HG03095 (cell line): ENCODE measurements at regions not wholly inside any gene's neighbourhood (a gene's known extent, or its start where the extent isn't known, plus 50 kb on each side); places are given as distances from the start of the nearest gene placed in this dataset.

Source experiments
- ATAC-seq: cut with Tn5 transposase; IDR thresholded peaks from one replicate; pipeline ENCODE4 v1.9.1; 2021; ENCODE audit warnings: moderate library complexity; ENCODE audit not compliant: unreplicated experiment

DNA sequence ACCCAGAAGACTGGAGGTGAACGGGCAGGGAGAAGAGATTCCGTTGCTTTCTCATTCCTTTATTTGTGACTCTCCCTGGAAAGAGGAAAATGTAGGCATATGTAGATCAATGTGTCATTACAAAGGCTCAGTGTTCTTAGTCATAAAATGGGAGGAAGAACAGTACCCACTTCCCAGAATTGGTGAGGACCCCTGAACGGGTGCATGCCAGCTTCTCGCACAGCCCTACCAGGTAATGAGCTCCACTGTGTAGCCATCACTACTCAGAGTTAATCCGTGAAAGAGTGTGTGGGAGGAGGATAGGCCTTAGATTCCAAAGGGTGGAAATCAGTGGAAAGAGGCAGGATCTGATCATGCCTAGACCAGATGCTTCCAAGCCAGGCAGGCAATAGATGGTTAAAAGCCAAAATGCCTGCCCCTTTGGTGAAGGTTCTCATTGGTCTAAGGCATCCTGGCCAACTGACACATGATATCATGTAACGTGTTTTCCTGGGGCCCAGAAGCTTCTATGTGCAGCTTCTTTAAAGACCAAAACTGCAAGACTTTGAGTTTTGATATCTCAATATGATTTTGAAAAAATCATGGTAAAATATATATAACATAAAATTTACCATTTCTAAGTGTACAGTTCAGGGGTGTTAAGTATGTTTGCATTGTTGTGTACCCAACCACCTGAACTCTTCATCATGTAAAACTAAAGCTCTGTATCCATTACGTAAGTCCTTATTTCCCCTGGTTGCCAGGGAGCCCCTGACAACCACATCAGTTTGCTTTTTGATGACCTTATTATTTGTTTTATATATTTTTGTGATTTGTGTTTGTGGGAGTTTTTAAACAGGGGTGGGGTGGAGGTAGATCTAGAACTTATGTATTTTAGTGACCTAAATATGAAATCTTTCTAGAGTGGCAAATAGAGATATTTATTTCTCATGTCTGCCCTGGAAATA lies 402.2 kb upstream of the CFAP20DC start:
- no peak for ATAC-seq

DNA sequence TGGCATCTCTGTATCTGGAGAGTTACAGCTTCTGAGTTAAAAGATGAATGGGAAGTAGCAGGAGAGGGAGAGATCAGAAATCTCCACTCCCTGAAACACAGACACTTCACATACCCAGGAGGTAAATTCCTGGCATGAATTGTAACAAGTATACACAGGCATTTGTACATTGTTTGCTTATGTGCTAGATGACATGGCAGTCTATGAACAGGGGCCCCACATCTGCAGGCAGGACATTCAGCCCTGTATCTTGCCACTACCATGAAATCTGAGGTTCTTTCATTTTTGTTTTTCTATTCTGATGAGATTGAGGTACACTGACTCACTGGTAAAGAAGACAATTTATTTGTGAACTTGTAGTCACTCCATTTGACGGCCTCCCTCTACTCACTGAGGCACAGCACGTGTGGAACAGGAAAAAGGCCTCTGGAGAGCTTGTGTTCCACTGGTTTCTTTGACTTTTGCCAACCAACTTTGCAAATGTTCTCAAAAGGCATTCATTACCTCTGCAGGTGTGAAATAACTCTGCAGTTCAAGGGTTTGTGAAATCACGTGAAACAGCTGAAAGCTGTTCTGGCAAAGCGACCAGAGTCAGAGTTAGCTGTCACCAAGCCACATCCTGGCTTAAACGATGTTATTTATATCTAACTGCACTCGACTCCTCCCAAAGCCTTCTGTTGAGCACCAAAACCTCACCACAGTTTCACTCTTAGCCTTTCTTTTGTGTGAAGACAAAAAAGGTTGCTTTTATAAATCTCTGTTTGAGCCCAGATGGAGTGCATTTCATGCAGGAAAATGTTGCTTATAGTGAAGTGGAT lies 401.3 kb upstream of the CFAP20DC start:
- ATAC-seq = peak; percentile 97

DNA sequence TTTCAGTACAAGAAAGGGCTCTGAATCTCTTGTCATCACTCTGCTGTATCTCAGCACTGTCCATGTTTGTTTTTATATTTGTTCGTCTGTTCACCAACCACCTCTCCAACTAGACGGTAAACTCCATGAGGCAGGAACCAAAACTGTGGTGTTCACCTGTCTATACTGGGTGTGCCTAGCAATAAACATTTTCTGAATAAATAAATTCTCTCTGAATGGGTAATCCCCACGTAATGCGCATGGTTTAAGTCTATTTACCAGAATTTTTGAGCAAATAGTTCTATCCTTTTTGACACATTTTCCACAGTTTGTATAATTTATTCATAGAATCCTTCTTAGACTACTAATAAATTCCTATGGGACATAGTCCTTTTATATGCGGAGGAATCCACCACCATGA lies 400.6 kb upstream of the CFAP20DC start:
- ATAC-seq = no peak

DNA sequence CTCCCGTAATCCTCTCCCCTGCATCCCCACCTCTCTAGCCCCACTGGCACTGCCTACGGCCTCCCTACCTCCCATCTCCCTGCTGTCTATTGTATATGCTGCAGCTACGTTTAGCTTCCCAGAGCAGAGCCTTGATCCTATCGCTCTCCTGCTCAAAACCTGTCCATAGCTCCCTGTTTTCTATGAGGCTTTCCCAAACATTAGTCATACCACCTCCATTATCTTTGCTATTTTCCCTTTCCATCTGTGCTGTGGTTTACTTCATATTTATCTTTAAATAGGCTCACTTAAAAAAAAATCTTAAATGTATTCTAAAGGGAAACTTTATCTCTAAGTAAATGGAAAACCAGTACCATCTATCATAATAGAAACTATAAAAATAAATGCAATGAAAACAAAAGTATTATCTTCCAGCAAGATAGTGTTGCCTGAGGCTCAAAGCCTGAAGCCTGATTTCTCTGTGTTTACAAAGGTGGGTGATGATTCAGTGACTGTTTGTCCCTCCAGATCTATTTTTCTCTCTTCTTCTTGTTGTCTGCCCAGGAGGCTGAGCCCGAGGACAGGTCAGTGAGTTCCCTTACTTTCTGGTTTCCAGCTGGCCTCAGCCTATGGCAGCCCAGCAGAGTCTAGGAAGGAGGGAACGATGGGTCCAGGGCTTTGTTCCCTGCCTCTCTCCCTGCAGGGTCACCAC lies 397.1 kb upstream of the CFAP20DC start:
- no peak for ATAC-seq

DNA sequence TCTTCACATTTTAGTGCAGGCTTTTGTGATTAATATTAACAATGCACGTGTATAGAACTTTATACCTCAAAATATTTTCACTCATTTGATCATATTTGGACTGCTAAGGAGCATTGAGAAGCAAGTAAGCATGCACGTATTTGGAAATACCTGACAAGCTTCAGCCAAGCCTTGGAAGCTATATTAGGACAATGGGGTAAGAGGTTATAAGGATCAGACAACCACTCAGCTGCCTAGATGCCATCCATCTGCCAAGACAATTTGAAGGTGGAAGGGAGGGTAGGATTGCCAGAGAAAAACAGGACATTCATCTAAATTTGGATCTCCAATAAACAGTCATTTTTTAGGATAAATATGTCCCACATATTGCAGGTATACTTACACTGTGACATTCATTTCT lies 394.9 kb upstream of the CFAP20DC start:
- no peak for ATAC-seq

DNA sequence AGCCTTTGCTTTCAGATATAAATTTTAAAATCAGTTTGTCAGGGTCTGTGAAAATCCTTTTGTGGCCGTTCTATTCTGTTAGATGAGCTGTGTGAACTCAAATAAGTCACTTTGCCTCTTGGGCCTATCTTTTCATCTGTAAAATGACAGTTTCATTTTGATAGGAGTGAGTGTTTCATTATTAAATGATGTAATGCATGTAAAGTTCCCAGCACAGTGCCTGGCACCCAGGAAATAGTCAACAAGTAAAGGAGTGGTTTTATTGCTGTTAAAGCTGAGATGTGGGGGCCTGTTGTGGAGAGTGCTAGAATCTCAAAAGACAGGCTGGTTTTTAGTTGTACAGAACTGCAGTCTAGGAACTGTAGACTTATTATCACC lies 394.5 kb upstream of the CFAP20DC start:
- ATAC-seq = no peak

DNA sequence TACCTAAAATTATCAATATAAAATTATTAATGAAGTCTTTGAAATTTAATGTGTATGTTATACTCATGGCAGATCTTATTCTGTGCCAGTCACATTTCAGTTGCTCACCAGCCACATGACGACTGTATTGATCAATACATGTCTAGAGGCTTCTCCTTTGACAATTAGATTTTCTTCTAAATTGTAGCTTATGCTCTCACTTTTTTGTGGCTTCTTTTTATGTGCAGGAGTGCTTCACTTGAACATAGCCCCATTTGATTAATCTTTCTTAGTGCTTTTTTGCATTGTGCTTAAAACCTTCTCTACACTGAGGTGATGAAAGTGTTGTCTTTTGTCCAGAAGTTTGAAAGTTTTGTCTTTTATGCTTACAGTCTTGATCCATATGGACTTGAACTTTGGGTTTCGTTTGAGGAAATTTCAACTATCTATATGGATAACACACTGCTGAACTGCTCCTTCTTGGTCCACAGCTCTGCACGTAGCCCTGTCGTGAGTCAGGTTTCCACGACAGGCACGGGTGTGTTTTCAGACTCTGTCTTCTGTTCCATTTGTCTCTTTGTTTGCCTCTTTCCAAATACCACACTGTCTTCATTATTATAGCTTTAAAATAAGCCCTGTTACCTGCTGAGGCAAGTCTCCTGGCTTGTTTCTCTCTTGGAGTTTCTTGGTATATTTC lies 393.9 kb upstream of the CFAP20DC start:
- no peak for ATAC-seq

DNA sequence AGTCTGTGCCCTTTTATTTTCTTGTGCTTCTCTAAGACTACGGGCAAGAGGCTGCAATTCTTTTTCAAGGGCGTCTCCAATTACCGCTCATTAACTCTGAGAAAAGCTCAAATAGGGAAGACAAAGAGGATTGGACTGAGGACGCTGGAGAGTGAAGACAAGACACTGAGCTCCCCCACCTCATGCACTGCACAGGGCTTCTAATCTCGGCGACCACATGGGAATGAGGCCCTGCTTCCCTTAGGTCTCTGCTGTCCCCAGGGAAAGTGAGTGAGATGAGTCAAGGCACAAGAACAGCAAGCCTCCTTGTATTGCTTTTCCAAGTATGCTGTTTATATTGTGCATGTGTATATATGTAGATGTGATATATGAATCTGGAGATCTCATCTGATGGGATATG lies 392.2 kb upstream of the CFAP20DC start:
- no peak for ATAC-seq

DNA sequence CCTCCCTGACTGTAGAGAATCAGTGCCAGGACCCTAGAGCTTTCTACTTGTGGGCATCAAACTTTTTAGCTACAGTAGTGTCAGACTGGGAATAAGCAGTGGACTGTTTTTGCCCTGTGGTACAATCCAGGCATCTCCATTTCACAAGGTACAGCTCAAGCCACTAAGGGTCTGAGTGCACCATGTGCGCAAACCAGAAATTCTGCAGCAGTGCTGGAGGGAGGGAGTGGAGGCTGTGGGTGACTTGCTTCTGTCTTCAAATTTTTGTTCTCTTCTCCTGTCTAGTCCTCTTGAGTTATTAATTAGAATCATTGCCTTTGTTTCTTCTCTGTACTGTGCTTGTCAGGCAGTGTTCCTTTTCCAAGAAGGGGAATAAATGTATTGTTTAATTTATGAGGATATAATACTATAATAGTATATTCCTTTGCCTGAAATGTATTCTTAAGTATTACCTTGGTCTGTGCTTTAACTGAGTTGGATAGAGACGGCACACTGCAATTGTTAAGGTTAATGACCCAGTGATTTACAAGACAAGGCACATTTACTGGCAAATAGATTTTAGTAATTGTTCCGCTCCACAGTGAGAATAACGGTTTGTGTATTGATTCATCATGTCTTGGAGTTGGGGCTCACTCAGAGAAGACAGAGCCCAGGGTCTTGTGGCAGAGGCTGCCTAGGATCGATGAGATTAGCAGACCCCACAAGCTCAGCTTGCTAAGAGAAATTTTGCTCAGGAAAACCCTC lies 390.6 kb upstream of the CFAP20DC start:
- no peak for ATAC-seq

DNA sequence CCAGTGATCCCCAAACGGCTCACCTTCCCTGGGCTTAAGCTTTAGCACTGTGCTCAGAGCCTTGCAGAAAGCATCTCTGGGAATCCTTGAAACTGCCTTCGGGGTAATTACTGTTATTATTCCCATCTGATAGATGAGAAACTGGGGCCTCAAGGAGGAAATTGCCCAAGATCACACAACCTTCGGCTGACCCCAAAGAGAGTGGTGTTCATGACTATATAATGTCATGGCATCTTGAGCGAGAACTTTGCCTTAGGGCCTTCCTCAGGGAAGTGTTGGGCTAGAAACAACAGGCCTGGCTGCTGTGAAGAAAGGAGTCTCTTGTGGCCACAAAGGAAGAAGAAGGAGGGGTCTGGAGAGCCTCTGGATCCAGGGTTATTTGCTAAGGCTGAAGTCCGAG lies 388.7 kb upstream of the CFAP20DC start:
- no peak for ATAC-seq

DNA sequence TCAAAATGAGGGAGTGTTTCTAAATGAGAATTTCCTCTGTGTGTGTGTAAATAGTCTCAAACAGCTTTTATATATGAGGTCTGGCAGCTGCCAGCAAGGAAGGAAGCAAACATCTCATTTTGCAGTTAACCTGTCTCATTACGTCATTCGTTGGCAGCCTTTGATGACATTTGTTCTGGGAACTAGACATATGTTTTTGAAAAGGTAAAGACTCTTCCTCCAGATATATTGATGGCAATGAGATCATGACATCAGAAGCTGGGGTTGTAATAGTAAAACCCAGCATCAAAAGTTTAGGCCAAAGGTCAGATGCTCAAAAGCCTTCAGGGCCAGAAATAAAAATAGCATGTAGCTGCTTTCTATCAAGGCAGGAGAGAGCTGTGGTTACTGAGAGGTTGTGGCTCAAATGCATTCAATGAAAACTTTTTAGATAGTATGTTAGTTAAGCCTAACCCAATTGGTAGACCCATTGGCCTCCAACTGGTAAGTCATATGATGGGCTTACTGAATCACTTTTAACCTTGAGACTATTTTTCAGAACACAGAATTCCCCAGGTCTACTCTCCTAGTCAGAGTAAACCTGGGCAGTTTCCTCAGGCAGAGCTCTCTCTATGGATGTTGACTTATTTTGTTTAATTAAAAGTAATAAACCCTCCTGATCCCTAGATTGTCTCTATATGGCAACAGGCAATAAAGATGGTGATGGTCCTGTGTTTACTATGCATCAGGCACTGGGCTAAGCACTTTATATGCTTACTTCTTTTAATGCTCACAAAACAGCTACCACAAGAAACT lies 386.5 kb upstream of the CFAP20DC start:
- no peak for ATAC-seq

DNA sequence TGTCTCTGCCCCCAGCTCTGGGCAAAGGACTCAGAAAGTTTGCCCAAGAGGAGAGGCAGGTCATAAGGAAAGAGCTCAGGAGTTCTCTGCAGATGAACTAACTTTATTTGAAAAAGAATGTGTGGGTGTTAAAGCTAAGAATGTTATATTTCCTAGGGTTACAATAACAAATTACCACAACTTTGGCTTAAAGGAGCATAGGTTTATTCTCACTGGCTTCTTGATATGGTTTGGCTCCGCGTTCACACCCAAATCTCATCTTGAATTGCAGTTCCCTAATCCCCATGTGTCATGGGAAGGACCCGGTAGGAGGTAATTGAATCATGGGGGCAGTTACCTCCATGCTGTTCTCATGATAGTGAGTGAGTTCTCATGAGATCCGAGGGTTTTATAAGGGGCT lies 383.7 kb upstream of the CFAP20DC start:
- ATAC-seq = no peak

DNA sequence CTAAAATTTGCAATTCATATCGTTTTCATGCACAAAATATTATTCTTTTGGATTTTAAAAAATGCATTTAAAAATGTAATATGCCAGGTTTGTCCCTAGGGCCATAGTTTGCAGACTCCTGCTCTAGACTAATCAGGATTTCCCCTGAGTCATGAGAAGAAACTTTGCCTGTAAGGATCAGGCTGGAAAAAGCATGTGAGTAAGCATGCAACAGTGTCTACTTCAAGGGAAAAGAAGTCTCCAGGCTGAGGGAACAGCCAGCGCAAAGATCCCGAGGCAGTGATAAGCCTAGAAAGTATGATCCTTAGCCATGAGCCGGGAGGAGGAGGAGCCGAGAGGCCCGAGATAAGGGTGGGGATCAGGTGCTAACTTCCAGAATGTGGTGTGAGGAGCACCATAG lies 382.8 kb upstream of the CFAP20DC start:
- no peak for ATAC-seq

DNA sequence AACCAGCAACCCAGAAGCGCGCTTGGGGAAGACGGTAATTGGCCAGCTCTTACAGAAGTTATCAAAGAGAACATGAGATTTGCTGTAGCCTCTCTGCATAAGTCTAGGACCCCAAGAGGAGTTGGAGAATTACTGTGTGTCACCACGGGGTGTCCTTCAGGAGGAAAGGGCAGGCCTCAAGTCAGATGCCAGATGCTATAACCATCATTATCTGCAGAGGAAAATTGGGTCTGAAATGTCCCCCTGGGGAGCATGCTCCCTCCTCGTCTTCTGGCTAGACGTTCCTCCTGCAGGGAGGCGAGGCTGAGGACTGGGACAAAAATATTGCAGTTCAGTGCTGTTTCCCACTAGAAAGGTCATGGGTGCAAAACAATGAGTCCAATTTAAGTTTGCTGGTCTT lies 380.5 kb upstream of the CFAP20DC start:
- no peak for ATAC-seq

DNA sequence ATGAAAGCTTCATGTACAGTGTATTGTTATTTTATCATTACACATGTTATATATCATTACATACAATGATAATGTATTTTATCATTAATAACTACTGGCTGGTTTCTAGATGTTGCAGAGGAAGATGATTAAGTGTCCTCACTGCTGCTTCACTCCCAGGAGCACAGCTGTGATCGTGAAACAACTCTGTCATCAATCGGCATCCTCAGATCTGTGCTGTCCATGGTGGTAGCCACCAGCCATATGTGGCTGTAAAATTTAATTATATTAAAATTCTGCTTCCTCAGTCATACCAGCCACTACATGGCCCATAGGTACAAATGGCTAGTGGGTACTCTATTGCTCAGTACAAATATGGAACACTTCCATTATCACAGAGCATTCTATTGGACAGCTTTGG lies 379.4 kb upstream of the CFAP20DC start:
- ATAC-seq = no peak

DNA sequence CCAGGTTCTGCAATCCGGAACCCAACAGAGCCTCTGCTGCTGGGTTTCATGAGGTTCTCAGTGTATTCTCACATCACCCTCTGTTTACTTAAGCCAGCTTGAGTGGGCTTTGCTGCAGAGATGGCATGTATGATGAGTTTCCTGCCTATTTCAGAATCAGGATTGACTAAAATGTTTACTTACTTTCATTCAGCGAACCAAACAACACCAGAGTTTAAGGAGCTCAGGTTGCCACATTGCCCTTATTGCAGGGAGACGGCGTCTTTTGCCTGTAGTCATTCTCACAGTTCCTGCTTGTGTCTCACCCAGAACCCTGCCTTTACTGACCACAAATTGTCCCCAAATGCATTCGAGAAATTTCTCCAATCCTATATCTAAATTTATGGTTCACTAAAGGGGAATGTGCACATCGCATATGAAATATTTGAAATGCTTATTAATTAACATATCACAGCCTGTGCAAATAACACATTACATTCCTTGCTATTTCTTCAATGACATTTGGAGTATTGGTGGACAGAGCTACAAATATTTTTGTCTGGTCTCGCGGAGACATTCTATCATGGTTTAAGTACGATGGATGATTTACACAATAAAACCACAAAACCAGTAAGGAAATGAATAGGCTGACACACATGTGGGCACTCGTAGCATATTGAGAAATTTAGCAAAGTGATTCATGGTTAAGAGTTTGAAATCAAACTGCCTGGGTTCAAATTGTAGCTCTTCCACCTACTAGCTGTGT lies 377.2 kb upstream of the CFAP20DC start:
- ATAC-seq = no peak

DNA sequence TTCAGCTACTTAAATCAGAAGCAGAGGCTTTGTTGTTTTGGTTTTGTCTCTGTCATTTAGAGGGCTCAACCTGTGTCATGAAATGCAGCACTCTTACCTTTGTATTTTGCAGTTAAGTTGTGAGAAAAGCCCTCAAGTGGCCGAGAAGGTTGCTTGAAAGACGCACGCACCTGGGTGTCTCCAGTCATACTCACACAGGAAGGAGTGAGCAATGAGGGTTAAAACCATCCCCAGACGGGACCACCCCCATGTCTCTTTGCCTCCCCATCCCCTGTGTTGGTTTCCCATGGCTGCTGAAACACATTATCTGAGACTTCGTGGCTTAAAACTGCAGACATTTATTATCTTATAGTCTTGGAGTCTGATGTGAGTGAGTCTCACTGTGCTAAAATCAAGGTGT lies 376.1 kb upstream of the CFAP20DC start:
- no peak for ATAC-seq

DNA sequence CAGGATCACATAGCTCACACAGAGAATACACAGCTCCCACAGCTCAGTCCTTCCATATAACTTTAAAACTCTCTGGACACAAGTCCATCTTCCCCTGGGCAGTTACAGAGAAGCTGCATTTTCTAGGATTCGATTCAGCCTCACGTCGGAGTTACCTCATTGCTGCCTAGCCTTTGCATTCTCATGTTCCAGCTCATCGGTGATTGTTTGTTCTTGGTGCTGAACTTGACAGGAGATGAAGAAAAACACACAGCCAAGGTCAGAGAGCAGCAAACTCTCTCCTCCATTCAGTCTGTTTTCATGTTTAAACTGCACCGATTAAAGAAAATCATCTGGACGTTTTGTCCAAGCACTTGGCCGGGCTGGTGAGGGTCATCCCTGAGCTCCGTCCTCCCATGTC lies 375.5 kb upstream of the CFAP20DC start:
- no peak for ATAC-seq
